ENCODE measurements at regions not wholly inside any gene's neighbourhood (a gene's known extent, or its start where the extent isn't known, plus 50 kb on each side); places are given as distances from the start of the nearest gene placed in this dataset.

DNA sequence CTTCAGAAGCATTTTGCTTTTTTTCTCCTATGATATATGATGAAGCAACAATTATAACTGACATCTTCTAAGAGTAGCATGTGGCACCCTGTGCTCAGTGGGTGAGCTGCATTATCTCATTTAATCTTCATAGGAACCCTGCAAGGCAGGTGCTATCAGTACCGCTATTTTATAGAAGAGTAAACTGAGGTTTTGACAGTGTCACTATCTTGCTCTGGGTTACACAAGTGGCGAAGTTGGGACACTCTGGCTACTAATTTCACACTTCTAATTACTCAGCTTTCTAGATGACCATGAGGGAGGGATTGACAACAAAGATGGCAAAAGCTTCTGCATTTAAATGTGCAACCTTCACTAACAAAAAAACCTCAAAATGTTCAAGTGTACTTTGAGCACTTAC, 76.9 kb upstream of the CAMK2D start:
- Histone ChIP-seq H2BK15ac (replicated peaks; ENCODE audit: low read depth) (peak overlapping the region; percentile 64), H3K4me2 (ENCODE audit: low read length) (no peak overlapping the region), H2AK5ac (ENCODE audit: low read length) (no peak overlapping the region), H3K36me3 (ENCODE audit: control insufficient read depth, insufficient read depth, low read length) (no peaks in the 10 kb centered on the region), H3K79me2 (ENCODE audit: control insufficient read depth, insufficient read depth, low read length) (no peaks in the 10 kb centered on the region), H4K5ac (ENCODE audit: low read length) (no peak overlapping the region), H3K9ac (ENCODE audit: low read length) (no peak overlapping the region), H3K27me3 (ENCODE audit: insufficient read depth, low read length, poor library complexity) (no peaks in the 10 kb centered on the region), H2BK5ac (ENCODE audit: low read length) (no peak overlapping the region), H3K4me3 (ENCODE audit: low read length) (no peak overlapping the region), H3K4ac (ENCODE audit: low read depth, low read length) (no peak overlapping the region), H3K79me1 (ENCODE audit: low read length) (no peaks in the 10 kb centered on the region), H3K23ac (ENCODE audit: low read length) (no peak overlapping the region), H3K56ac (ENCODE audit: low read length) (no peak overlapping the region), H3K4me1 (ENCODE audit: control insufficient read depth, low read depth, low read length) (no peaks in the 10 kb centered on the region), H2BK120ac (ENCODE audit: low read depth, low read length) (no peak overlapping the region), H4K8ac (ENCODE audit: low read depth, low read length) (no peak overlapping the region), H3K27ac (ENCODE audit: low read depth, low read length) (no peak overlapping the region), H3K18ac (ENCODE audit: low read length) (no peak overlapping the region)
- DNase-seq, result peak; percentile 4
- no CpG with 5 or more reads among the region's 2 CpGs for whole genome bisulfite sequencing (ENCODE audit: extremely low coverage, insufficient coverage, low lambda C conversion rate)

DNA sequence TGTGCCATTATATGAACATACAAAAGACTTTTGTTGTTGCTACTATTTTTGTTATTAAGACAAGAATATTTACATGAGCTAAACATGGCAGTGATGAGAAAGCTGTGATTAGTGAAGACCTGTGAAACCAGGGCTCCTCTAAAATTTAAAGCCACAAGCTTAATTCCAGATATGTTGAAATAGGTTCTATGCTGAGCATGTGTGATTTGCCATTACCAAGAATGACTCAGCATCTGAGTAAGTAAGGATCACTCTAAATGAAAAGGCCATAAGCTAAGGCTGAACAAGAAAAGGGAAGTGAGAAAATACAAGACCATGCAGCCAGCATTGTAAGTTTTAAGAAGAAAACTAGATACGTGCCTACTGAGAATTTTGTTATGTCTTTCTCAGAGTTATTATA, 75.9 kb upstream of the CAMK2D start:
- H2BK15ac ChIP-seq (replicated peaks; ENCODE audit: low read depth), result no peak overlapping the region
- H3K56ac ChIP-seq (ENCODE audit: low read length), result no peak overlapping the region
- no peak overlapping the region for H2AK5ac ChIP-seq (ENCODE audit: low read length)
- H3K9ac ChIP-seq (ENCODE audit: low read length), result no peak overlapping the region
- H3K4me3 ChIP-seq (ENCODE audit: low read length), result no peak overlapping the region
- H3K27me3 ChIP-seq (ENCODE audit: insufficient read depth, low read length, poor library complexity), result no peaks in the 10 kb centered on the region
- no peaks in the 10 kb centered on the region for H3K79me2 ChIP-seq (ENCODE audit: control insufficient read depth, insufficient read depth, low read length)
- no peak overlapping the region for H3K27ac ChIP-seq (ENCODE audit: low read depth, low read length)
- no peak overlapping the region for H2BK5ac ChIP-seq (ENCODE audit: low read length)
- no peak overlapping the region for H3K18ac ChIP-seq (ENCODE audit: low read length)
- WGBS (ENCODE audit: extremely low coverage, insufficient coverage, low lambda C conversion rate), result no CpG with 5 or more reads among the region's 1 CpG
- no peak overlapping the region for H2BK120ac ChIP-seq (ENCODE audit: low read depth, low read length)
- no peak overlapping the region for H3K4me2 ChIP-seq (ENCODE audit: low read length)
- H3K36me3 ChIP-seq (ENCODE audit: control insufficient read depth, insufficient read depth, low read length), result no peaks in the 10 kb centered on the region
- peak; percentile 59 for DNase-seq
- no peaks in the 10 kb centered on the region for H3K4me1 ChIP-seq (ENCODE audit: control insufficient read depth, low read depth, low read length)
- H3K23ac ChIP-seq (ENCODE audit: low read length), result no peak overlapping the region
- no peak overlapping the region for H3K4ac ChIP-seq (ENCODE audit: low read depth, low read length)
- no peaks in the 10 kb centered on the region for H3K79me1 ChIP-seq (ENCODE audit: low read length)
- H4K8ac ChIP-seq (ENCODE audit: low read depth, low read length), result no peak overlapping the region
- no peak overlapping the region for H4K5ac ChIP-seq (ENCODE audit: low read length)

DNA sequence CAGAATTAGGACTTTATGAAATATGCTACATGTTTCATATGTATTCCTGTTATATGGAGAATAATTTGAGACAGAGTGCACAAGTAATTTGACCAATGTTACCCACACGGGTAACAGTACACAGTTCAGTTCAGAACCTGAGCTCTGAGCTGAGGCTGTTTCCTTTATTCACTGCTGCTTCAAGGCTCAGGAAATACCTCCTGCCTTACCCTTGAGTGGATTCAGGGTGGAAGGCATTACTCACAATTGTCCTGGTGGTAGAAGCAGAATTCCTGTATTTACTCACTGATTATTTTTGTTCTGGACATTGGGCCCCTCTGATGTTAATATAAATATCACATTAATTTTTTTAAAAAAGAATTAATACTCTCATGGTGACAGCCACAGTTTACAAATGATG, 73.5 kb upstream of the CAMK2D start:
- H3K79me2 ChIP-seq (ENCODE audit: control insufficient read depth, insufficient read depth, low read length), result no peaks in the 10 kb centered on the region
- H3K4me3 ChIP-seq (ENCODE audit: low read length), result no peak overlapping the region
- no peaks in the 10 kb centered on the region for H3K36me3 ChIP-seq (ENCODE audit: control insufficient read depth, insufficient read depth, low read length)
- H4K8ac ChIP-seq (ENCODE audit: low read depth, low read length), result no peak overlapping the region
- no peak overlapping the region for H2BK15ac ChIP-seq (replicated peaks; ENCODE audit: low read depth)
- H3K56ac ChIP-seq (ENCODE audit: low read length), result no peak overlapping the region
- no peak overlapping the region for H2BK5ac ChIP-seq (ENCODE audit: low read length)
- no peak overlapping the region for H3K27ac ChIP-seq (ENCODE audit: low read depth, low read length)
- WGBS (ENCODE audit: extremely low coverage, insufficient coverage, low lambda C conversion rate), result no CpG with 5 or more reads among the region's 1 CpG
- H3K9ac ChIP-seq (ENCODE audit: low read length), result no peak overlapping the region
- no peak overlapping the region for H2AK5ac ChIP-seq (ENCODE audit: low read length)
- peak; percentile 35 for DNase-seq
- no peak overlapping the region for H3K4ac ChIP-seq (ENCODE audit: low read depth, low read length)
- H3K4me2 ChIP-seq (ENCODE audit: low read length), result no peak overlapping the region
- no peaks in the 10 kb centered on the region for H3K79me1 ChIP-seq (ENCODE audit: low read length)
- H3K27me3 ChIP-seq (ENCODE audit: insufficient read depth, low read length, poor library complexity), result no peaks in the 10 kb centered on the region
- no peak overlapping the region for H2BK120ac ChIP-seq (ENCODE audit: low read depth, low read length)
- H3K4me1 ChIP-seq (ENCODE audit: control insufficient read depth, low read depth, low read length), result no peaks in the 10 kb centered on the region
- H3K18ac ChIP-seq (ENCODE audit: low read length), result no peak overlapping the region
- H4K5ac ChIP-seq (ENCODE audit: low read length), result no peak overlapping the region
- no peak overlapping the region for H3K23ac ChIP-seq (ENCODE audit: low read length)

DNA sequence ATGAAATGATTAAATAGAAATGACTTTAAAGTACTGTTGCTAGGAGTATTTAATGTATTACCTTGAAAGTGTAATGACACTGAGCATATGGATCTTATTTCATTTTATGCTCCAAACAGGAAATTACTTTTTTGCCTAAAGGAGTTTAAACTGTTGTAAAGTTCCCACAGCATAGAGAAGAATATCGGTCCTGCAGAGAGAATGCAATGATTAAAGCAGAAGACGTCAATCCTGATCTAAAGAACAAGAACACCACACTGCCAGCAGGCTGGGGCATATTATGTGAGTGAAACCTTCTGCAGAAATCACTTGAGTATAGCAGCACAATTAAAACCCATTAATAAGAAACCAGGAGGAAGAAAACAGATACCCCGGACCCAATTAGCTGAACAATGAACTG, 72.8 kb upstream of the CAMK2D start:
- no peak overlapping the region for H3K4ac ChIP-seq (ENCODE audit: low read depth, low read length)
- no peaks in the 10 kb centered on the region for H3K4me1 ChIP-seq (ENCODE audit: control insufficient read depth, low read depth, low read length)
- H3K18ac ChIP-seq (ENCODE audit: low read length), result no peak overlapping the region
- H3K9ac ChIP-seq (ENCODE audit: low read length), result no peak overlapping the region
- H2BK15ac ChIP-seq (replicated peaks; ENCODE audit: low read depth), result no peak overlapping the region
- H4K5ac ChIP-seq (ENCODE audit: low read length), result no peak overlapping the region
- H3K79me1 ChIP-seq (ENCODE audit: low read length), result no peaks in the 10 kb centered on the region
- H3K23ac ChIP-seq (ENCODE audit: low read length), result no peak overlapping the region
- no CpG with 5 or more reads among the region's 3 CpGs for WGBS (ENCODE audit: extremely low coverage, insufficient coverage, low lambda C conversion rate)
- H4K8ac ChIP-seq (ENCODE audit: low read depth, low read length), result no peak overlapping the region
- no peak overlapping the region for H3K4me2 ChIP-seq (ENCODE audit: low read length)
- no peaks in the 10 kb centered on the region for H3K79me2 ChIP-seq (ENCODE audit: control insufficient read depth, insufficient read depth, low read length)
- no peaks in the 10 kb centered on the region for H3K36me3 ChIP-seq (ENCODE audit: control insufficient read depth, insufficient read depth, low read length)
- H3K4me3 ChIP-seq (ENCODE audit: low read length), result no peak overlapping the region
- no peaks in the 10 kb centered on the region for H3K27me3 ChIP-seq (ENCODE audit: insufficient read depth, low read length, poor library complexity)
- DNase-seq, result no peak
- H3K56ac ChIP-seq (ENCODE audit: low read length), result no peak overlapping the region
- H2BK5ac ChIP-seq (ENCODE audit: low read length), result no peak overlapping the region
- no peak overlapping the region for H2AK5ac ChIP-seq (ENCODE audit: low read length)
- H2BK120ac ChIP-seq (ENCODE audit: low read depth, low read length), result no peak overlapping the region
- no peak overlapping the region for H3K27ac ChIP-seq (ENCODE audit: low read depth, low read length)

DNA sequence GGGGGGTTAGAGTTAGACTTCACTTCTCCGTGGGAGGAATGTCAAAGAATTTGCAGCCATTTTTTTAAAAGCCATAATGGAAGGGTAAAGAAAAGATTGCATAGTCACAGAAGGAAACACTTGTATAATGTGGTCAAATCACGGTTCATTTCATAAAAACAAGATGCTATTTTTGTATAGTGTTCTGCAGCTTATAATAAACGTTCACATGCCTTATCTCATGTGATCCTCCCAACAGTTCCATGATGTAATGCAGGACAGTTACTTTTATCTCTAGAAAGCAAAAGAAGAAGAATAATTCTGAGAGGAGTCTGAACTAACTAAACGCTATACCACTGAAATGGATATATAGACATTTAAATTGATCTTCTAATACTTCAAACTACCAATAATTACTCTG, 71.3 kb upstream of the CAMK2D start:
- H4K5ac ChIP-seq (ENCODE audit: low read length), result no peak overlapping the region
- H3K9ac ChIP-seq (ENCODE audit: low read length), result no peak overlapping the region
- H3K4me3 ChIP-seq (ENCODE audit: low read length), result no peak overlapping the region
- no peaks in the 10 kb centered on the region for H3K27me3 ChIP-seq (ENCODE audit: insufficient read depth, low read length, poor library complexity)
- no peak overlapping the region for H3K23ac ChIP-seq (ENCODE audit: low read length)
- no peak overlapping the region for H3K4ac ChIP-seq (ENCODE audit: low read depth, low read length)
- no peak overlapping the region for H3K56ac ChIP-seq (ENCODE audit: low read length)
- no peaks in the 10 kb centered on the region for H3K4me1 ChIP-seq (ENCODE audit: control insufficient read depth, low read depth, low read length)
- no peaks in the 10 kb centered on the region for H3K79me2 ChIP-seq (ENCODE audit: control insufficient read depth, insufficient read depth, low read length)
- no peak overlapping the region for H4K8ac ChIP-seq (ENCODE audit: low read depth, low read length)
- no peak overlapping the region for H3K27ac ChIP-seq (ENCODE audit: low read depth, low read length)
- no peak overlapping the region for H3K4me2 ChIP-seq (ENCODE audit: low read length)
- H2BK5ac ChIP-seq (ENCODE audit: low read length), result no peak overlapping the region
- no peak overlapping the region for H2AK5ac ChIP-seq (ENCODE audit: low read length)
- no peak overlapping the region for H2BK15ac ChIP-seq (replicated peaks; ENCODE audit: low read depth)
- no peak for DNase-seq
- no peak overlapping the region for H2BK120ac ChIP-seq (ENCODE audit: low read depth, low read length)
- no peaks in the 10 kb centered on the region for H3K79me1 ChIP-seq (ENCODE audit: low read length)
- WGBS (ENCODE audit: extremely low coverage, insufficient coverage, low lambda C conversion rate), result no CpG with 5 or more reads among the region's 4 CpGs
- no peaks in the 10 kb centered on the region for H3K36me3 ChIP-seq (ENCODE audit: control insufficient read depth, insufficient read depth, low read length)
- no peak overlapping the region for H3K18ac ChIP-seq (ENCODE audit: low read length)

DNA sequence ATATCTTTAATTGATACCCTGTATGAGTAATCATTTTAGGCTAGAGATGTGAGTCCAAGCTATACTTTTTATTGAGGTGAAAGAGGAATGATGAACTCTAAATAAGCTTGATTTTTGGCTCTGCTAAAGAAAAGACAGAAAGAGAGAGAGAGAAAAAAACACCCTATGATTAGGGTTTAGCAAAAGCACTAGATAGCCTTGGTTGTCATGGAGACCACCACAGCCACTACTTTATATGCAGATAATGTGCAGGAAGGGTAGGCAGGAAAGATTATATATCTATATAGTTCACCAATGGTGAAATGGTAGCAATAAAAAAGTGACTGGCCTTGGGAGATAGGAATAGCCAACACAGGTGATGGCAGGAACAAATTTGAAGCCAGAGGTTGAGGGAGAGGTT, 69.9 kb upstream of the CAMK2D start:
- H2BK5ac ChIP-seq (ENCODE audit: low read length), result no peak overlapping the region
- no peak overlapping the region for H2BK120ac ChIP-seq (ENCODE audit: low read depth, low read length)
- no peak overlapping the region for H3K56ac ChIP-seq (ENCODE audit: low read length)
- no peak overlapping the region for H3K18ac ChIP-seq (ENCODE audit: low read length)
- H4K8ac ChIP-seq (ENCODE audit: low read depth, low read length), result no peak overlapping the region
- H3K9ac ChIP-seq (ENCODE audit: low read length), result no peak overlapping the region
- H3K27ac ChIP-seq (ENCODE audit: low read depth, low read length), result no peak overlapping the region
- no peak for DNase-seq
- no peaks in the 10 kb centered on the region for H3K4me1 ChIP-seq (ENCODE audit: control insufficient read depth, low read depth, low read length)
- no peaks in the 10 kb centered on the region for H3K79me1 ChIP-seq (ENCODE audit: low read length)
- no peak overlapping the region for H2BK15ac ChIP-seq (replicated peaks; ENCODE audit: low read depth)
- no peak overlapping the region for H4K5ac ChIP-seq (ENCODE audit: low read length)
- H2AK5ac ChIP-seq (ENCODE audit: low read length), result no peak overlapping the region
- H3K79me2 ChIP-seq (ENCODE audit: control insufficient read depth, insufficient read depth, low read length), result no peaks in the 10 kb centered on the region
- H3K4me3 ChIP-seq (ENCODE audit: low read length), result no peak overlapping the region
- no peak overlapping the region for H3K23ac ChIP-seq (ENCODE audit: low read length)
- H3K27me3 ChIP-seq (ENCODE audit: insufficient read depth, low read length, poor library complexity), result no peaks in the 10 kb centered on the region
- H3K36me3 ChIP-seq (ENCODE audit: control insufficient read depth, insufficient read depth, low read length), result no peaks in the 10 kb centered on the region
- H3K4ac ChIP-seq (ENCODE audit: low read depth, low read length), result no peak overlapping the region
- H3K4me2 ChIP-seq (ENCODE audit: low read length), result no peak overlapping the region
